IMR-90 (cell line): ENCODE measurements at regions not wholly inside any gene's neighbourhood (a gene's known extent, or its start where the extent isn't known, plus 50 kb on each side); places are given as distances from the start of the nearest gene placed in this dataset.

Experiments
- ATAC-seq: fragments of 200-7000 bp; cut with Tn5 transposase; 2 replicates; pipeline ENCODE4 v1.9.1; 2020; ENCODE audit warnings: low read depth, mild to moderate bottlenecking, moderate library complexity
- BruUV-seq: library from RNA; stranded (reverse); fragments of 400-500 nt; replicated peaks from 2 replicates; lab custom pipeline; 2021; lab: Mats Ljungman, UMichigan
- CTCF ChIA-PET: fragments of 300-600 bp; formaldehyde crosslinking; extraction: SDS; loops from one replicate; lab custom pipeline; 2021; ENCODE audit warnings: antibody characterized with exemption; lab: Yijun Ruan, JAX
- POLR2A ChIA-PET: fragments of 300-600 bp; sonication (Branson Sonifier 250); formaldehyde crosslinking; loops from one replicate; lab custom pipeline; 2022; ENCODE audit warnings: antibody characterized with exemption; ENCODE audit not compliant: unreplicated experiment; lab: Charles Lee
- DNase-seq: peaks from one replicate; pipeline ENCODE4 v3.0.0; 2013
- H2AFZ ChIP-seq: replicated peaks from 2 replicates; pipeline ENCODE3; 2013; ENCODE audit warnings: low read length, mild to moderate bottlenecking; ENCODE audit not compliant: poor library complexity
- H2AK5ac ChIP-seq: 2 replicates; pipeline ENCODE4 v1.6.1; 2013; ENCODE audit warnings: low read depth, low read length, inconsistent platforms
- H2AK9ac ChIP-seq: replicated peaks from 2 replicates; pipeline ENCODE3; 2013; ENCODE audit warnings: mild to moderate bottlenecking, low read depth, low read length, moderate library complexity; ENCODE audit not compliant: poor library complexity
- H2BK120ac ChIP-seq: 2 replicates; pipeline ENCODE4 v1.6.1; 2013; ENCODE audit warnings: low read depth, low read length, inconsistent platforms
- H2BK15ac ChIP-seq: 3 replicates; pipeline ENCODE4 v1.6.1; 2013; ENCODE audit warnings: low read depth, low read length, inconsistent platforms
- H2BK20ac ChIP-seq: 2 replicates; pipeline ENCODE4 v1.6.1; 2013; ENCODE audit warnings: low read depth, mild to moderate bottlenecking, inconsistent platforms, low read length, moderate library complexity
- H2BK5ac ChIP-seq: 2 replicates; pipeline ENCODE4 v1.6.1; 2013; ENCODE audit warnings: mild to moderate bottlenecking, low read depth, low read length, inconsistent platforms; ENCODE audit not compliant: poor library complexity, severe bottlenecking
- H3K14ac ChIP-seq: replicated peaks from 2 replicates; pipeline ENCODE4 v1.6.1; 2013; ENCODE audit warnings: low read depth, low read length, inconsistent platforms
- H3K18ac ChIP-seq: 2 replicates; pipeline ENCODE4 v1.6.1; 2013; ENCODE audit warnings: low read depth, low read length, control low read depth
- H3K23ac ChIP-seq: 2 replicates; pipeline ENCODE4 v1.6.1; 2013; ENCODE audit warnings: low read depth, low read length, inconsistent platforms
- H3K27ac ChIP-seq: 2 replicates; pipeline ENCODE4 v1.5.1; 2013; ENCODE audit warnings: mild to moderate bottlenecking, control low read depth, low read length; ENCODE audit not compliant: insufficient read depth
- H3K27me3 ChIP-seq: 2 replicates; pipeline ENCODE4 v1.6.1; 2013; ENCODE audit warnings: low read length; ENCODE audit not compliant: control insufficient read depth, insufficient read depth
- H3K36me3 ChIP-seq: 2 replicates; pipeline ENCODE4 v1.6.1; 2013; ENCODE audit warnings: low read length, mixed read lengths; ENCODE audit not compliant: control insufficient read depth, insufficient read depth
- H3K4ac ChIP-seq: 2 replicates; pipeline ENCODE4 v1.6.1; 2013; ENCODE audit warnings: low read depth, low read length, inconsistent platforms
- H3K4me1 ChIP-seq: 2 replicates; pipeline ENCODE4 v1.6.1; 2013; ENCODE audit warnings: low read length, mixed read lengths; ENCODE audit not compliant: control insufficient read depth, insufficient read depth
- H3K4me2 ChIP-seq: 2 replicates; pipeline ENCODE4 v1.6.1; 2013; ENCODE audit warnings: low read depth, mild to moderate bottlenecking, control low read depth, low read length, moderate library complexity
- H3K4me3 ChIP-seq: 2 replicates; pipeline ENCODE4 v1.5.1; 2013; ENCODE audit warnings: low read depth, mild to moderate bottlenecking, control low read depth, low read length, moderate library complexity; ENCODE audit not compliant: insufficient read depth
- H3K56ac ChIP-seq: 2 replicates; pipeline ENCODE4 v1.6.1; 2013; ENCODE audit warnings: low read length, inconsistent platforms; ENCODE audit not compliant: insufficient read depth; ENCODE audit errors: extremely low read depth
- H3K79me1 ChIP-seq, 2 experiments: 2 replicates each; pipeline ENCODE4 v1.6.1; 2013; ENCODE audit warnings: low read length in 2 of 2, inconsistent platforms in 1 of 2, low read depth in 1 of 2
- H3K9ac ChIP-seq: 2 replicates; pipeline ENCODE4 v1.6.1; 2013; ENCODE audit warnings: low read depth, low read length, control low read depth
- H3K9me1 ChIP-seq: 2 replicates; pipeline ENCODE4 v1.6.1; 2013; ENCODE audit warnings: low read length, inconsistent platforms; ENCODE audit not compliant: insufficient read depth
- H3K9me3 ChIP-seq: 2 replicates; pipeline ENCODE4 v1.6.1; 2013; ENCODE audit warnings: low read length; ENCODE audit not compliant: control insufficient read depth, insufficient read depth
- H4K20me1 ChIP-seq: 2 replicates; pipeline ENCODE4 v1.6.1; 2013; ENCODE audit warnings: low read length, inconsistent platforms; ENCODE audit not compliant: insufficient read depth
- H4K5ac ChIP-seq: 2 replicates; pipeline ENCODE4 v1.6.1; 2013; ENCODE audit warnings: mild to moderate bottlenecking, low read depth, low read length, control low read depth
- H4K8ac ChIP-seq, 2 experiments: 2 replicates each; pipeline ENCODE4 v1.6.1; 2013; ENCODE audit warnings: low read depth in 2 of 2, low read length in 2 of 2, control low read depth in 1 of 2, inconsistent platforms in 1 of 2
- H4K91ac ChIP-seq: 2 replicates; pipeline ENCODE4 v1.6.1; 2013; ENCODE audit warnings: low read depth, low read length, inconsistent platforms; ENCODE audit not compliant: insufficient read depth
- BHLHE40 ChIP-seq: fragments of 150-350 bp; IDR thresholded peaks from 2 replicates; pipeline ENCODE4 v1.6.1; 2016; ENCODE audit warnings: mild to moderate bottlenecking, low read depth, low read length
- CEBPB ChIP-seq: IDR thresholded peaks from 2 replicates; pipeline ENCODE4 v1.6.1; 2012; ENCODE audit warnings: low read depth, low read length, improper control_type of control experiment
- CHD1 ChIP-seq: IDR thresholded peaks from 2 replicates; pipeline ENCODE4 v1.6.1; 2012; ENCODE audit warnings: low read depth, low read length, improper control_type of control experiment
- CTCF ChIP-seq: conservative IDR thresholded peaks from 2 replicates; pipeline ENCODE4 v1.5.1; 2012; ENCODE audit warnings: mild to moderate bottlenecking, low read depth, low read length, improper control_type of control experiment
- ELK1 ChIP-seq: fragments of 150-350 bp; IDR thresholded peaks from 2 replicates; pipeline ENCODE4 v1.6.1; 2016; ENCODE audit warnings: low read depth, mild to moderate bottlenecking, low read length, moderate library complexity, borderline replicate concordance
- FOS ChIP-seq: fragments of 150-350 bp; IDR thresholded peaks from 2 replicates; pipeline ENCODE4 v1.6.1; 2016; ENCODE audit warnings: low read depth, low read length
- MAFK ChIP-seq: IDR thresholded peaks from 2 replicates; pipeline ENCODE4 v1.6.1; 2012; ENCODE audit warnings: low read depth, low read length, improper control_type of control experiment
- MAZ ChIP-seq: IDR thresholded peaks from 2 replicates; pipeline ENCODE4 v1.6.1; 2012; ENCODE audit warnings: low read depth, mild to moderate bottlenecking, low read length, improper control_type of control experiment, moderate library complexity, borderline replicate concordance
- MXI1 ChIP-seq: IDR thresholded peaks from 2 replicates; pipeline ENCODE4 v1.6.1; 2012; ENCODE audit warnings: low read depth, mild to moderate bottlenecking, low read length, moderate library complexity, borderline replicate concordance
- NFE2L2 ChIP-seq: fragments of 150-350 bp; IDR thresholded peaks from 2 replicates; pipeline ENCODE4 v1.6.1; 2016; ENCODE audit warnings: low read depth, mild to moderate bottlenecking, low read length
- POLR2A ChIP-seq: IDR thresholded peaks from 2 replicates; pipeline ENCODE4 v1.6.1; 2012; ENCODE audit warnings: mild to moderate bottlenecking, low read depth, low read length
- RAD21 ChIP-seq: IDR thresholded peaks from 2 replicates; pipeline ENCODE4 v1.6.1; 2012; ENCODE audit warnings: low read length, improper control_type of control experiment
- RCOR1 ChIP-seq: IDR thresholded peaks from 2 replicates; pipeline ENCODE4 v1.6.1; 2012; ENCODE audit warnings: mild to moderate bottlenecking, low read length, improper control_type of control experiment; ENCODE audit not compliant: insufficient replicate concordance
- RFX5 ChIP-seq: IDR thresholded peaks from 2 replicates; pipeline ENCODE4 v1.8.0; 2012; ENCODE audit warnings: low read depth, mild to moderate bottlenecking, low read length, moderate library complexity
- SMC3 ChIP-seq: fragments of 150-350 bp; IDR thresholded peaks from 2 replicates; pipeline ENCODE4 v1.6.1; 2016; ENCODE audit warnings: low read depth, mild to moderate bottlenecking, antibody characterized with exemption, low read length, moderate library complexity
- USF2 ChIP-seq: fragments of 150-350 bp; IDR thresholded peaks from 2 replicates; pipeline ENCODE4 v1.6.1; 2017; ENCODE audit warnings: mild to moderate bottlenecking, antibody characterized with exemption, low read length, low read depth
- WGBS, 2 experiments: methylation state at CpG; one replicate each; pipeline versions ENCODE4 v1.1.5 to v1.1.7; 2013; ENCODE audit warnings: missing lambda C conversion rate in 2 of 2; ENCODE audit not compliant: insufficient read length in 1 of 2; ENCODE audit errors: extremely low coverage in 2 of 2; 5-methylcytosine and 5-hydroxymethylcytosine counted together
- dilution Hi-C: fragments of 300-500 bp; cut with HindIII; formaldehyde crosslinking; loops from one replicate; pipeline ENCODE4 v1.14.3; 2018; ENCODE audit warnings: low sequenced_read_pairs; ENCODE audit not compliant: unreplicated experiment
- in situ Hi-C: fragments of 300-500 bp; cut with MboI; formaldehyde crosslinking; loops from 3 replicates; pipeline ENCODE4 v1.14.3; 2019; ENCODE audit warnings: low sequenced_read_pairs, inconsistent platforms, mixed read lengths
- intact Hi-C: fragments of 100-400 bp; cut with micrococcal nuclease; formaldehyde crosslinking; loops from 2 replicates; pipeline ENCODE4 v1.10.0; 2022

GRCh38 chr14:30381861-30382480, 177.0 kb upstream of the G2E3 start:
- Histone ChIP-seq H2AFZ (no peak overlapping the region), H3K9me3 (no peaks in the 10 kb centered on the region), H3K4me1 (no peaks in the 10 kb centered on the region), H2BK5ac (no peak overlapping the region), H4K5ac (no peak overlapping the region), H3K14ac (no peak overlapping the region), H4K8ac (no peak overlapping the region), H2BK120ac (no peak overlapping the region), H3K56ac (no peak overlapping the region), H2AK9ac (no peak overlapping the region), H3K23ac (no peak overlapping the region), H2BK15ac (no peak overlapping the region), H3K4ac (no peak overlapping the region), H3K4me2 (no peak overlapping the region), H4K20me1 (no peaks in the 10 kb centered on the region), H2AK5ac (no peak overlapping the region), H3K9me1 (no peaks in the 10 kb centered on the region), H3K36me3 (no peaks in the 10 kb centered on the region), H3K27ac (no peak overlapping the region), H3K4me3 (no peak overlapping the region), H3K9ac (no peak overlapping the region), H3K27me3 (no peaks in the 10 kb centered on the region), H3K79me1 (no peaks in the 10 kb centered on the region), H4K91ac (no peak overlapping the region), H2BK20ac (no peak overlapping the region), H3K18ac (no peak overlapping the region)
- POLR2A ChIA-PET = no interaction called here
- CTCF ChIA-PET = no interaction called here
- no peak for TF ChIP-seq POLR2A
- no peak for TF ChIP-seq NFE2L2
- no peak for TF ChIP-seq CTCF
- no peak for TF ChIP-seq MAZ
- TF ChIP-seq MXI1 = no peak
- no peak for TF ChIP-seq MAFK
- TF ChIP-seq ELK1 = no peak
- no peak for TF ChIP-seq FOS
- TF ChIP-seq BHLHE40 = no peak
- no peak for TF ChIP-seq RAD21
- no peak for TF ChIP-seq USF2
- TF ChIP-seq RFX5 = no peak
- no peak for TF ChIP-seq CHD1
- no peak for TF ChIP-seq SMC3
- TF ChIP-seq RCOR1 = no peak
- no peak for TF ChIP-seq CEBPB
- DNase-seq (no peak), ATAC-seq (no peak)
- BruUV-seq = no TSS peak
- dilution Hi-C loops (no loop called here), in situ Hi-C loops (no loop called here), intact Hi-C loops (no loop called here)
- WGBS, 2 experiments = no CpG with 5 or more reads among the region's 2 CpGs
